SK-N-SH (cell line): ENCODE measurements at regions not wholly inside any gene's neighbourhood (a gene's known extent, or its start where the extent isn't known, plus 50 kb on each side); places are given as distances from the start of the nearest gene placed in this dataset.

Experiments used
- CTCF ChIA-PET: fragments of 300-600, 350-600 bp; formaldehyde crosslinking; extraction: SDS; loops from one replicate; lab custom pipeline; 2021; lab: Yijun Ruan, JAX
- POLR2A ChIA-PET: fragments of 350-600 bp; sonication (Branson Sonifier 250); formaldehyde crosslinking; extraction: SDS; loops from one replicate; lab custom pipeline; 2020; ENCODE audit warnings: antibody characterized with exemption, inconsistent platforms; lab: Yijun Ruan, JAX
- DNase-seq: peaks from one replicate; pipeline ENCODE4 v3.0.0; 2012
- H2AFZ ChIP-seq: fragments of 200-600 bp; sonication (generic); 2 replicates; pipeline ENCODE4 v1.8.1; 2016; ENCODE audit warnings: antibody characterized with exemption, mild to moderate bottlenecking, low read depth
- H3F3A ChIP-seq: fragments of 200-600 bp; sonication (generic); replicated peaks from 2 replicates; pipeline ENCODE3; 2016; ENCODE audit warnings: antibody characterized with exemption, mild to moderate bottlenecking; ENCODE audit not compliant: insufficient read depth
- H3K27ac ChIP-seq, 2 experiments: fragments of 200-500 bp in 1 of 2; fragments of 200-600 bp in 1 of 2; sonication (Bioruptor generic) in 1 of 2; sonication (generic), shearing (Covaris generic) in 1 of 2; 2 replicates each; pipeline versions ENCODE4 v1.5.1 to v1.6.1; 2014 to 2016; ENCODE audit warnings: low read depth in 2 of 2, inconsistent platforms in 1 of 2, low read length in 1 of 2, mild to moderate bottlenecking in 1 of 2, mixed read lengths in 1 of 2
- H3K27me3 ChIP-seq: fragments of 200-600 bp; sonication (generic), shearing (Covaris generic); 2 replicates; pipeline ENCODE4 v1.6.1; 2016; ENCODE audit warnings: mixed run types; ENCODE audit not compliant: insufficient read depth
- H3K36me3 ChIP-seq, 2 experiments: fragments of 200-500 bp in 1 of 2; fragments of 200-600 bp in 1 of 2; sonication (Bioruptor generic) in 1 of 2; sonication (generic) in 1 of 2; replicated peaks in 1 of 2; 2 replicates each; pipeline versions ENCODE3 to v1.5.1; 2014 to 2016; ENCODE audit warnings: low read length in 1 of 2, mild to moderate bottlenecking in 1 of 2; ENCODE audit not compliant: insufficient read depth in 2 of 2, control insufficient read depth in 1 of 2
- H3K4me1 ChIP-seq, 2 experiments: fragments of 200-500 bp in 1 of 2; fragments of 200-600 bp in 1 of 2; sonication (Bioruptor generic) in 1 of 2; sonication (generic), shearing (Covaris generic) in 1 of 2; 2 replicates each; pipeline versions ENCODE4 v1.5.1 to v1.6.1; 2014 to 2016; ENCODE audit warnings: low read depth in 1 of 2, low read length in 1 of 2, mixed run types in 1 of 2; ENCODE audit not compliant: insufficient read depth in 2 of 2, control insufficient read depth in 1 of 2
- H3K4me2 ChIP-seq: fragments of 200-600 bp; sonication (generic), shearing (Covaris generic); 2 replicates; pipeline ENCODE4 v1.6.1; 2017; ENCODE audit warnings: mixed run types
- H3K4me3 ChIP-seq, 2 experiments: fragments of 200-500 bp in 1 of 2; fragments of 200-600 bp in 1 of 2; sonication (Bioruptor generic) in 1 of 2; sonication (generic), shearing (Covaris generic) in 1 of 2; 2 replicates each; pipeline versions ENCODE4 v1.5.1 to v1.8.1; 2014 to 2016; ENCODE audit warnings: low read depth in 2 of 2, inconsistent platforms in 1 of 2, low read length in 1 of 2, mild to moderate bottlenecking in 1 of 2, mixed read lengths in 1 of 2, moderate library complexity in 1 of 2
- H3K79me2 ChIP-seq: fragments of 200-600 bp; sonication (generic); 2 replicates; pipeline ENCODE4 v1.8.1; 2017; ENCODE audit warnings: mild to moderate bottlenecking; ENCODE audit not compliant: insufficient read depth
- H3K9ac ChIP-seq: fragments of 200-600 bp; sonication (generic); 2 replicates; pipeline ENCODE4 v1.6.1; 2017; ENCODE audit warnings: mixed run types
- H3K9me2 ChIP-seq: fragments of 200-600 bp; sonication (generic); 2 replicates; pipeline ENCODE4 v1.6.1; 2017; ENCODE audit warnings: mixed run types
- H3K9me3 ChIP-seq: fragments of 200-600 bp; sonication (generic); 2 replicates; pipeline ENCODE4 v1.6.1; 2017; ENCODE audit warnings: mixed run types, mild to moderate bottlenecking, moderate library complexity
- H4K20me1 ChIP-seq: fragments of 200-600 bp; sonication (generic); 2 replicates; pipeline ENCODE4 v1.6.1; 2017; ENCODE audit warnings: mild to moderate bottlenecking, mixed run types; ENCODE audit not compliant: insufficient read depth
- CHD2 ChIP-seq: fragments of 150-350 bp; IDR thresholded peaks from 2 replicates; pipeline ENCODE4 v1.6.1; 2018; ENCODE audit warnings: low read length; ENCODE audit not compliant: partially characterized antibody
- ELF1 ChIP-seq: IDR thresholded peaks from 2 replicates; pipeline ENCODE4 v1.4.0; 2012
- EZH2phosphoT487 ChIP-seq: fragments of 200-600 bp; sonication (generic); IDR thresholded peaks from 2 replicates; pipeline ENCODE4 v1.6.1; 2017; ENCODE audit warnings: low read depth, mixed run types, mild to moderate bottlenecking, antibody characterized with exemption, moderate library complexity, borderline replicate concordance
- FOXJ3 ChIP-seq: sonication (generic); formaldehyde crosslinking; IDR thresholded peaks from 2 replicates; pipeline ENCODE4 v1.5.1; 2020; ENCODE audit warnings: mild to moderate bottlenecking, missing genetic modification reagents
- JUND ChIP-seq: IDR thresholded peaks from 2 replicates; pipeline ENCODE4 v1.4.0; 2012
- MEF2A ChIP-seq: IDR thresholded peaks from 2 replicates; pipeline ENCODE4 v1.4.0; 2012; ENCODE audit warnings: low read depth, borderline replicate concordance
- NFIC ChIP-seq: IDR thresholded peaks from 2 replicates; pipeline ENCODE4 v1.4.0; 2012; ENCODE audit warnings: borderline replicate concordance
- NRF1 ChIP-seq: IDR thresholded peaks from 2 replicates; pipeline ENCODE4 v1.6.1; 2012; ENCODE audit warnings: low read depth, mild to moderate bottlenecking, low read length
- RFX5 ChIP-seq: IDR thresholded peaks from 2 replicates; pipeline ENCODE4 v1.6.1; 2012; ENCODE audit warnings: mild to moderate bottlenecking, improper control_type of control experiment, low read length
- SIN3A ChIP-seq: IDR thresholded peaks from 2 replicates; pipeline ENCODE4 v1.6.1; 2012; ENCODE audit warnings: low read depth, mild to moderate bottlenecking, low read length, moderate library complexity, borderline replicate concordance
- TAF1 ChIP-seq: IDR thresholded peaks from 2 replicates; pipeline ENCODE4 v1.6.1; 2012; ENCODE audit warnings: low read depth, mild to moderate bottlenecking, low read length, moderate library complexity, borderline replicate concordance
- TEAD4 ChIP-seq: IDR thresholded peaks from 2 replicates; pipeline ENCODE4 v1.4.0; 2012; ENCODE audit warnings: mild to moderate bottlenecking, borderline replicate concordance; ENCODE audit not compliant: insufficient read depth
- YY1 ChIP-seq: IDR thresholded peaks from 2 replicates; pipeline ENCODE4 v1.4.0; 2012; ENCODE audit warnings: low read depth, mild to moderate bottlenecking
- WGBS: methylation state at CpG from one replicate; pipeline ENCODE4 v1.1.6; 2017; ENCODE audit warnings: low lambda C conversion rate; 5-methylcytosine and 5-hydroxymethylcytosine counted together
- TF ChIP-seq, protein P1 (sequence below): fragments of 150-350 bp; IDR thresholded peaks from 2 replicates; pipeline ENCODE4 v1.6.1; 2016; ENCODE audit warnings: mild to moderate bottlenecking, low read depth, low read length
- TF ChIP-seq, protein P2 (sequence below): IDR thresholded peaks from 2 replicates; pipeline ENCODE4 v1.6.1; 2012; ENCODE audit warnings: mild to moderate bottlenecking, low read depth, low read length, moderate library complexity

DNA sequence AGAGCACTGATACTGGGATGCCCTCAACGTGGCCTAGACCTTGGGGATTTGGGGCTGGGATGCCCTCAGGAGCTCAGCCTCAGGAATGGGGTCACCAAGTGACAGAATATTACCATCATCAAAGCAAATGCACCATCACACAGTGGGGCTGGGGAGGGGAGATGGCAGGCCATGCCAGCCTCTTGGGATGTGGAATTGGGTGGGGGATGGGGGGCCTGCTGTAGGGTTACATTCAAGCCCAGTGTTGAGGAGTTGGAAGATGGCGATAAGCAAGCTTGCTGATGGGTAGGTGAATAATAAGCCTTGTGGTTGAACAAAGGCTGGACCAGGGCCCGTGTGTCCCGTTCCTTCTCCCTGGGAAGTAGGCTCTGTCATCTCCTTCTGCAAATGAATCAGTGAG is 69.1 kb upstream of the GPR12 start:
- Histone ChIP-seq H3K9ac (no peak overlapping the region), H2AFZ (no peak overlapping the region), H3K4me3 (no peak overlapping the region), H4K20me1 (no peaks in the 10 kb centered on the region), H3K4me1 (peaks cover 0 to 10% of the 10 kb centered on the region in 2 experiments; a peak in 1 of 4 replicates), H3K4me2 (no peak overlapping the region), H3K27ac (no peak overlapping the region), H3K79me2 (no peaks in the 10 kb centered on the region), H3K27me3 (no peaks in the 10 kb centered on the region), H3K36me3 (no peaks in the 10 kb centered on the region)
- no peak for DNase-seq
- ChIA-PET POLR2A (no interaction called here), CTCF (interaction anchor here (4.3 kb wide), 1 partner anchor 43 kb away, joined by 21 read pairs; no protein-coding TSS in a partner anchor)
- WGBS, result 35% methylated on average over 4 of the region's 4 CpGs
- TF ChIP-seq JUND (no peak), TEAD4 (no peak), CHD2 (no peak), SIN3A (no peak), NFIC (no peak), TAF1 (no peak), RFX5 (no peak), YY1 (no peak), EZH2phosphoT487 (no peak)
- TF ChIP-seq, protein P1, sequence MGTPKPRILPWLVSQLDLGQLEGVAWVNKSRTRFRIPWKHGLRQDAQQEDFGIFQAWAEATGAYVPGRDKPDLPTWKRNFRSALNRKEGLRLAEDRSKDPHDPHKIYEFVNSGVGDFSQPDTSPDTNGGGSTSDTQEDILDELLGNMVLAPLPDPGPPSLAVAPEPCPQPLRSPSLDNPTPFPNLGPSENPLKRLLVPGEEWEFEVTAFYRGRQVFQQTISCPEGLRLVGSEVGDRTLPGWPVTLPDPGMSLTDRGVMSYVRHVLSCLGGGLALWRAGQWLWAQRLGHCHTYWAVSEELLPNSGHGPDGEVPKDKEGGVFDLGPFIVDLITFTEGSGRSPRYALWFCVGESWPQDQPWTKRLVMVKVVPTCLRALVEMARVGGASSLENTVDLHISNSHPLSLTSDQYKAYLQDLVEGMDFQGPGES, result no peak
- TF ChIP-seq, protein P2, sequence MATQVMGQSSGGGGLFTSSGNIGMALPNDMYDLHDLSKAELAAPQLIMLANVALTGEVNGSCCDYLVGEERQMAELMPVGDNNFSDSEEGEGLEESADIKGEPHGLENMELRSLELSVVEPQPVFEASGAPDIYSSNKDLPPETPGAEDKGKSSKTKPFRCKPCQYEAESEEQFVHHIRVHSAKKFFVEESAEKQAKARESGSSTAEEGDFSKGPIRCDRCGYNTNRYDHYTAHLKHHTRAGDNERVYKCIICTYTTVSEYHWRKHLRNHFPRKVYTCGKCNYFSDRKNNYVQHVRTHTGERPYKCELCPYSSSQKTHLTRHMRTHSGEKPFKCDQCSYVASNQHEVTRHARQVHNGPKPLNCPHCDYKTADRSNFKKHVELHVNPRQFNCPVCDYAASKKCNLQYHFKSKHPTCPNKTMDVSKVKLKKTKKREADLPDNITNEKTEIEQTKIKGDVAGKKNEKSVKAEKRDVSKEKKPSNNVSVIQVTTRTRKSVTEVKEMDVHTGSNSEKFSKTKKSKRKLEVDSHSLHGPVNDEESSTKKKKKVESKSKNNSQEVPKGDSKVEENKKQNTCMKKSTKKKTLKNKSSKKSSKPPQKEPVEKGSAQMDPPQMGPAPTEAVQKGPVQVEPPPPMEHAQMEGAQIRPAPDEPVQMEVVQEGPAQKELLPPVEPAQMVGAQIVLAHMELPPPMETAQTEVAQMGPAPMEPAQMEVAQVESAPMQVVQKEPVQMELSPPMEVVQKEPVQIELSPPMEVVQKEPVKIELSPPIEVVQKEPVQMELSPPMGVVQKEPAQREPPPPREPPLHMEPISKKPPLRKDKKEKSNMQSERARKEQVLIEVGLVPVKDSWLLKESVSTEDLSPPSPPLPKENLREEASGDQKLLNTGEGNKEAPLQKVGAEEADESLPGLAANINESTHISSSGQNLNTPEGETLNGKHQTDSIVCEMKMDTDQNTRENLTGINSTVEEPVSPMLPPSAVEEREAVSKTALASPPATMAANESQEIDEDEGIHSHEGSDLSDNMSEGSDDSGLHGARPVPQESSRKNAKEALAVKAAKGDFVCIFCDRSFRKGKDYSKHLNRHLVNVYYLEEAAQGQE, result no peak
- TF ChIP-seq, all 33 proteins: peak for 0
- no peaks in the 10 kb centered on the region for H3K9me3 ChIP-seq
- H3K9me2 ChIP-seq, result no peaks in the 10 kb centered on the region
- no peaks in the 10 kb centered on the region for H3F3A ChIP-seq

DNA sequence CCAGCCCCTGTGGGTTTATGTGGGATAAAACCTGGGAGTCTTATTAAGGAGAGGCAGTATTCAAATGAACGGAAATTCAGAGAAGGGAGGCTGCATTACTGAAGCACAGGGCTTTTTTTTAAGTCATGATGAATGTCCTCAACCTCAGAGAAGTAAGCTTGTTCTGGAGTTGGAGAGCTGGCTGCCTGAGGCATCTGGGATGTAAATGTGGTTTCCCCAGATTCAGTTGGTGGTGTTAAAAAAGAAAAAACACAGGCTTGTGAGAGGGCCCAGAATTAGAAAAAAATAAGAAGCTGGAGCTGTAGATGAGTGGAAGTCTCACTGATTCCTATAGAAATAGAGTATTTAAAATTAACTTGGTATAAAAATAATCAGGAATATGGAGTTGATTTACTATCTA is 64.0 kb upstream of the GPR12 start:
- CTCF ChIA-PET, result interaction anchor here (1.1 kb wide), 1 partner anchor 27 kb away, joined by 3 read pairs; no protein-coding TSS in a partner anchor

More for the DNA sequence above, 64.0 kb upstream of the GPR12 start:
- Histone ChIP-seq H3K4me2 (no peak overlapping the region), H3K36me3 (no peaks in the 10 kb centered on the region), H3K79me2 (no peaks in the 10 kb centered on the region), H3K9me3 (no peaks in the 10 kb centered on the region), H3F3A (no peaks in the 10 kb centered on the region), H2AFZ (no peak overlapping the region), H4K20me1 (no peaks in the 10 kb centered on the region), H3K27ac (no peak overlapping the region), H3K9me2 (no peaks in the 10 kb centered on the region), H3K4me1 (peaks cover 0 to 2% of the 10 kb centered on the region in 2 experiments; a peak in 1 of 4 replicates), H3K27me3 (no peaks in the 10 kb centered on the region; the same call in 1 of the 2 replicates), H3K9ac (no peak overlapping the region), H3K4me3 (no peak overlapping the region)
- WGBS, result 0% methylated on average over 1 of the region's 1 CpG
- no peak for DNase-seq
- POLR2A ChIA-PET, result no interaction called here
- TF ChIP-seq MEF2A (no peak), ELF1 (no peak), YY1 (no peak), NRF1 (no peak), EZH2phosphoT487 (no peak), FOXJ3 (CRISPR knock-in tag) (no peak)
- TF ChIP-seq, protein P1, result no peak
